ENCODE measurements at regions not wholly inside any gene's neighbourhood (a gene's known extent, or its start where the extent isn't known, plus 50 kb on each side); places are given as distances from the start of the nearest gene placed in this dataset.

DNA sequence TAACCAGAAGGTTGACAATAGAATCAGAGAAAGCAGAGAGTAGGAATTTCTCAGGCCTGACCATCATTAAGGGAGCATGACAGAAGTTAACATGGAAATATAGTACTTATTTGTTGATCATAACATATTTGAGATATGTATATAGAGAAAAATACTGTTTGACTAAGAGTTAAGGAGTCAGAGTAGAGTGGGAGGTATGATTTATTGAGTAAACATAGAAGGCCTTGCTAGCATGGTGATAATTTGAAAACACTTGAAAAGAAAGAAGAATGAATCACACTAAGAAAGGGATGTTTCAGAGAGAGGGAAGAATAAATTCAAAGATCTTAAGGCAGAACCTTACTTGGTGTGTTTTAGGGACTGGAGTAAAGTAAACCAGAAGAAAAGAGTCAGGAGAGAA is 437.2 kb upstream of the TECRL start:
- TF ChIP-seq CTCF (conservative IDR thresholded peaks at IDR 0.05) (no peak), ZFX (IDR thresholded peaks at IDR 0.05) (no peak)
